Activated T-cell treated with anti-CD3 and anti-CD28 coated beads for 24 hours (primary cell): ENCODE measurements at regions not wholly inside any gene's neighbourhood (a gene's known extent, or its start where the extent isn't known, plus 50 kb on each side); places are given as distances from the start of the nearest gene placed in this dataset.

ENCODE experiments used
- DNase-seq: peaks from one replicate; pipeline ENCODE4 v3.0.0-alpha.2; 2020; ENCODE audit warnings: low read depth

DNA sequence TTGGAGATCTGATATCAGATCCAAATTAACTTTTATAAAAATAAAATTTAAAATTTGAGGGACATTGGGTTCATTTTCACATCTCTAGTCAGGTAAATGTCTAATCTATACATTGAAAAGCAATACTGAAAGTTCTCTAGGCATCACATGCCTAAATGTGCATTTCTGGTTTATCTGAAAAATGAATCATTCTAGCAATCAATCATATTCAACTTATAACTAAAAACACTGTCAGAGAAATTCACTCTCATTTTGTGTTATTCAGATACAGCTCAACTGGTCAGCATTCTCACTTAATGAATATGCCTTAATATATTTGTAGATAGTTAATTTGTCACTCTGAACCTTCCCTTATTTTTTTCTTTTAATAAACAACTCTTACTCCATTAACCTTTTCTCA is 243.2 kb downstream of the CASP12 start:
- DNase-seq = no peak

DNA sequence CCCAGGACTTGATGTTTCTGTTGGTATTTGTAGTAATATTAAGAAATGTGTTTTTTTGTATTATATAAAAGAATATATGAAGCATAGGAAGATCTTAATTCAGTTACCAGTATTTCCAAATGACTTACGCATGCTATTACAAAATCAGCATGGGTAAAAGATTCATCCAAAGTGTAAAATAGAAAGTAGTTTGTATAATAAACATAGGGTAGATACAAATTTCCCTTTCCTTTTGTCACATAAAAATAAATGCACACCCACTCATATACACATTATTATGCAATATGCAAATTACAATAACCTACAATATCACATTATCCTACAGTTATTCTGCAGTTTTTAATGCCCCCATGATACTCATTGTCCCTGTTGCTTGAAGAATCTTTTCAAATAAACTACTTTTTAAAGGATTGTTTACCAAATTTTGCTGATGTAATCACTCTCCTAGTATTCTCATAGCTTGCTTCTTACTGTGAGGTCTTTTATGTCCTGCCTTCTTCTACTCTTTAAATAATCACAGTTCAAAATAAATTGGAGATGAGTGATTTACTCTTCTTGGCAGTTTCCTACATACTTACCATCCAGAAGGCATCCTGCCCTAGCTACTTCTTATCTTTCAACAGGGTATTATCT is 244.0 kb downstream of the CASP12 start:
- DNase-seq = no peak

GRCh38 chr11:104653407-104653806 is 244.9 kb downstream of the CASP12 start:
- DNase-seq = no peak

DNA sequence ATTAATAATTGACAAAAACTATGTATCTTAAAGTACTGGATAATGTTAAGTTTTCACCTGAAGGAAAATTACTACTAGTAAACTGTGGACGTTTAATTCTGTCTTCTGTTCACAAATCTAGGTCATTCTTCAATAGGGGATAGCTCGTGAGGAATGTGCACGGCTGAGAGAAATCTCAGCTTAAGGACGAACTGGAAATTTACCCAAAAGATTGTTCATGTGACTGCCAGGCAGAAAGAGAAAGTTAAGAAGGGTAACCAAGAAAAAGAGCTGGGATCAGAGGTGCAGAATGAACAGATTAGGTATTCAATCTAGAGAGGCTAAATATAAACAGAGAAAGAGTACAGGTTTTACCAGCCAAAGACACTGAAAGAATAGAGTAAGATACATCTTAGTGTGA is 245.3 kb downstream of the CASP12 start:
- no peak for DNase-seq

DNA sequence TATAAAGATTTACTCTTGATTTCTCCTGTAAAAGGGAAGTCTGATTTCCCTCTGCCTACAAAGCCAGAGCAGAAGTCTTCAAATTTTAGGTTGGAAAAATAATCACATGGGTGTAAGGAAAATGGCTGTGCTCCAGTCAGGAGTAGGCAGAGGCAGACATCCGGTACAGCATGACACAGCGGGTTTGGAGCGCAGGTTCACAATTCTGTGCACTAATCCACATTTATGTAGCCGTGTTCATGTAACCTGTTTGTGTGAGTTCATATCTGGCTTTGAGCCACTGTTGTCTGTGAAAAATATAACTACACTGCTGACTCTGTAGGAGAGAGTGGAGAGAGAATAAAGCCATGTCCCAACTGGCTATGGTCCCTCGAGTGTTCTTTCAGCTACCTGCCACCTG is 248.0 kb downstream of the CASP12 start:
- no peak for DNase-seq

- DNase-seq = no peak
These were observed 249.3 kb downstream of the CASP12 start for GRCh38 chr11:104649002-104649401.

- DNase-seq = no peak
These were observed 252.7 kb downstream of the CASP12 start for GRCh38 chr11:104645261-104646222.

- no peak for DNase-seq
These were observed 260.5 kb downstream of the CASP12 start for GRCh38 chr11:104637662-104638170.

GRCh38 chr11:104633226-104633625 is 265.0 kb downstream of the CASP12 start:
- no peak for DNase-seq

GRCh38 chr11:104630352-104630751 is 267.9 kb downstream of the CASP12 start:
- DNase-seq = no peak

DNA sequence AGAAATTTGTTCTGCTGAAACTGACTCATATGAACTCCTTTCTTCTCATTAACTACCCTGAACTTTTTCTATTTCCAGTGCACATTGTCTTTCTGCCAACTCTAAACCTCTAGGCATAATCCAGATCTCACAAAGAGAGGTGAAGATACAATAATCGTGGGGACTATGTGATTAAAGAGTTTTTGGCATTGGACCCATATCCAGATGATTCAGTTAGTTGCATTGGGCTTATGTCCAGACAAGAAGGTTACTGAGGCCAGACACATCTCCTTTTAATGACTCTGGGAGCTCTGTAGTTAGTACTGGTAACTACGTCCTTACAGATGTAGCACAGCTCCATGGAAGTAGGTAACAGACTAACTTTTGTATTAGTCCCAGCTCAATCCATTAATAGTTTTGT is 273.0 kb downstream of the CASP12 start:
- no peak for DNase-seq

- DNase-seq = no peak
These were observed 274.2 kb downstream of the CASP12 start for GRCh38 chr11:104624021-104624420.

GRCh38 chr11:104623518-104623917 is 274.7 kb downstream of the CASP12 start:
- DNase-seq = no peak

DNA sequence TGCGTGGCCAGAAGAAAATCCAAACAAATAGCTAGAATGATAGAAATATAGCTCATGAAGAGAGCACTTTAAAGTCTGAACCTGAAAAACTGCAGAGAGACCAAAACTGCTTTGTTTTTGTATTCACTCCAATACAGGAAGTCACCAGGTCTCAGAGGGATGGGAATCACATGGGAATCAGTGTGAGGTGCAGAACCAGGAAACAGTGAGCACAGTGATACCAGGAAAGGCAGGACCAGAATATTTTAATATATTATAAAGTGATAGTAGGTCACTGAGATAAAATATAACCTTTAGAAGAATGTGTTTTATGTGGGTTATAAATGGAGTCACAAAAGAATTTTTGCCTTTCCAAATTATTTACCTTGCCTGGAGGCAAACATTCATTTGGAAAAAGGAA is 277.3 kb downstream of the CASP12 start:
- DNase-seq = no peak

GRCh38 chr11:104619751-104620150 is 278.5 kb downstream of the CASP12 start:
- no peak for DNase-seq

DNA sequence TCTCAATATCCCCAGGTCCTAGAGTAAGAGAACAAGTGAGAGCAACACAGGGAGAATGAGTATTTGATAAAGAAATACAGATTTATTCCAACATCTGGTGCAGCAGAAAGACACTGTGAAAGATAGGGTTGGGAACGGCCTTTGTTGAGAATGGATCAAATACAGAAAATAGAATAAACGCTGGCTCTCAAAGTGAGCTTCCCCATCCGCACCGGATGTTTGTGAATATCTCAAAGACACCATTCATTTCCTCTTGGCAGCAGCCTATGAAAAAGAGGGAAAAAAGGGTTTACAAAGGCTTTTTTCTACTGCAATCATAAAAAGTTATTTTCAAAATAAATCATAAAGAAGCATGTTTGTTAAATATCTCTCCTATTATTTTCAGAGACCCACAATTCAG is 279.3 kb downstream of the CASP12 start:
- no peak for DNase-seq

GRCh38 chr11:104614961-104615360 is 283.3 kb downstream of the CASP12 start:
- DNase-seq = no peak

- DNase-seq = no peak
These were observed 284.1 kb downstream of the CASP12 start for GRCh38 chr11:104614117-104614680.

- DNase-seq = no peak
These were observed 287.6 kb downstream of the CASP12 start for GRCh38 chr11:104610635-104611034.

DNA sequence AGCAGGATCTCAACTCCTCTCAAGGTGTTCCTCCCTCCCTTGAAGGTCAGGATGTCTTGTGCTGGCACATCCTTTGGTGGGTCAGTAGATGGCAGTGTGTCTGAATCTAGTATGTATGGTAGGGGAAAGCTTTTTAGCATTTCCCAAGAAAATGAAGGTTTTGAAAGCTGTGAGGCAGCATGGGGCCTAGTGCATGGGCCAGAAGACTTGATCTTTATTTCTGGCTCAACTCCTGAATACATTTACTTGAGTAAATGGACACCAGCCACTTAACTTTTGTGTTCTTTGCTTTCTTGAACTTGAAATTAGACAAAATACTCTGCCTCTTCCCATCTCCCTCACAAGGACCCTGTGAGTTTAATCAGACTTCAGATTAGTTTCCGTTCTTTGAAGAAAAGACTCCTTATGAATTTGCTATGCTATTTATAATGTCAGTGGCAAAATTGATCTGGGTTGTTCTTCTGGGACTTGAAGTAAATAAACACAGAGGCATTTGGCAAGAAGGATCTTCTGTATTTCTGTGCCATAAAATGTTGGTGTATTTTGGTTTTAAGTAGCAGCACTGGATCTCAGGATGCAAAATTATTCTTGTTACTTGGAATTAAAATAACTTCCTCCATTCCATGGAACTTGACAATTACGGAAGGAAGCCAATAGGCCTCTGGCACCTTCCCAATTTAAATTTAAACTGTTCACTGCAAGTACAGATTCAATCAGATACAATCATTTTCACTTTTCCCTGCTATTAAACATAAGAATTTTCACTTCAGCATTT is 288.8 kb downstream of the CASP12 start:
- peak; percentile 26 for DNase-seq

GRCh38 chr11:104602643-104603042 is 295.6 kb downstream of the CASP12 start:
- no peak for DNase-seq
